HG02981 (cell line): ENCODE measurements at regions not wholly inside any gene's neighbourhood (a gene's known extent, or its start where the extent isn't known, plus 50 kb on each side); places are given as distances from the start of the nearest gene placed in this dataset.

Experiments
- ATAC-seq: cut with Tn5 transposase; IDR thresholded peaks from one replicate; pipeline ENCODE4 v1.9.1; 2021; ENCODE audit warnings: mild to moderate bottlenecking, moderate library complexity; ENCODE audit not compliant: unreplicated experiment

DNA sequence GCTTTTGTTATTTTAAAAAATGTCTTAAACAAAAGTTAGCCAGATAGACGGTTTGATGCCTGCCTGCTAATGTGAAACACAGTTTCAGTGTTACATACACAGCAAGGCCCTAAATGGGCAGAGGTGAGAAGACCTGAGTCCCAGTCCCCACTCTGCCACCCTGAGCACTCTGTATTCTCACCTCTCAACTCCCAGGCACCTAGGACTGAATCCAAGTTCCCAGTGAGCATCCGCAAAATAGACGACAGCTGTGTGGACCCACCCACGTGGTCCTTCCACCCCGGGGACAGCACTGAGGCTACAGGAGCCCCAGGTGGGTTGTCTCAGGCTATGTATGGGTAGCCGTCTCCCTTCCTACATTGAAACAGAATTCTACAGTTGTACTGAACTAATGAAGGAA, 111.5 kb downstream of the RPL27A start:
- no peak for ATAC-seq

DNA sequence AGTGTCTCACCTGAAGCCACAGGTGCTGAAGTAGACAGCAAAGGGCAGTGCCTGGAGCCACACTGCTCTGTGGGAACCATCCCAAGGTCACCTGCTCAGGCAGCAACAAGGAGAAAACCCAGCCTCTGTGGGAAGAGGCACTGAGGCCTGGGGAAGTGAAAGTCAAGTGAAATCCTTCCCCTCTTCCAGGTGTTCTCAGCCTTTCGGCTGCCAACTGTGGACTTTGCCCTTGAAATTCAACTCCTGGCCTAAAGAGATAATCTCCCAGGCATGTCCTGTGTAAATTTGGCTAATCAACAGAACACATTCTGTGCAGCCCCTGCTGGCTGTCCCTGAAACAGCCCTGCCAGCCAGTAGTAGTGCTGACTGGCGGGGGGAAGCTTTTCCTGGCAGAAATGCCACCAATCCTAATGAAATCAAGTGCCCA, 112.1 kb downstream of the RPL27A start:
- ATAC-seq: no peak

GRCh38 chr11:8796941-8797340, 114.0 kb upstream of the AKIP1 start:
- no peak for ATAC-seq

DNA sequence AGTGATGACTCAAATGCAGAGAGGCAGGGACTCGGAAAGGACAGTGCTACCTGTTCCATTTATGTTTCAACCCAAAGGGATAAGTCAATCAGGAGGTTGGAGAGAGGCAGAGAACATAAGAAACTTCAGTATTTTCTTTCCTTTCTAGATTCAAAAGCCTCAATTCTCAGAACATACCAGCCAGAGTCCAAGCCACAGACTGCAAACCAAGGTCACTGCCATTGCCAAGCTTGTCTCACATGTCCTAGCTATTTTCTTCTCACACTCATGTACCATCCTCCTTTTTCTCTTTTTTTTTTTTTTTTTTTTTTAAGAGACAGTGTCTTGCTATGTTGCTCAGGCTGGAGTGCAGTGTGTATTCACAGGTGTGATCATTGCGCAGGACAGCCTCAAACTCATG, 111.7 kb upstream of the AKIP1 start:
- ATAC-seq: no peak

DNA sequence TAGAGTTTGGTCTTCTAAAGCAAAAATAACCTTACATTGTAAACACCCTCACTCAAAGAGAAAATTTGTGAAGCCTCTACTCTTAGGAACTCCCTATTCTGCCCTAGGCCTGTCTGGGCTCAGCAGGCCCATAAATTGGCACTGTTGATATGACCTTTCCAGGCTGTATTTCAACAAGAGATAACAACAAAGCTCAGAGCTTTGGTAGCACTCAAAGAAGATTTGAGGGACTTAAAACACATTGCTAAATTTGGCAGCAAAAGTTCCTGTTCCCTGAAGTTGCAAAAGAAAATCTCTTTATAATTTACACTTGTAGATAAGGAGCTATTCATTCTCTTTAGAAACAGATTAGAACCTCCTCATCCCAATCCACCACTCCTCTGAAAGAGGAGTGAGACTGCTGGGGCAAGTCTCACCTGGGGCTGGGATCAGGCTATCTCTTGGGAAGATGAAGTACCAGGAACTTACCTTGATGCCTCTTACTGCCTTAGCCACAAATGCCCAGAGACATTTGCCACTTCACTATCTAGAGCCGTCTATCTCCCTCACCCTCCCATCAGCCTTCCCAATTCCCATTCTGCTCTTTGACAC, 110.4 kb upstream of the AKIP1 start:
- no peak for ATAC-seq

DNA sequence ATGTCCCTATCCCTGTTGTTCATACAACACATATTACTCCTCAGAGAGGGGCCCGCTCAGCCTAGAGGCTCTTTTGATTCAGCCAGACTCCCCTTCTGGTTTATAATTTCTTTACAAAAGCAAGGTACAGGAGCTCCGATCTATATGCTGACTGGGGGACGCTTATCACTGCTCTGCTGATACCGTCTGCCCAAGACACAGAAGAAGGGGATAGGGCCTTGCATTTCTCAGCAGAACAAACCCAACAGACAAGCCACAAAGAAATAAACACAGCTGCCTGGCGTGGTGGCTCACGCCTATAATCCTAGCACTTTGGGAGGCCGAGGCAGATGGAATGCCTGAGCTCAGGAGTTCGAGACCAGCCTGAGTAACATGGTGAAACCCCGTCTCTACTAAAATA, 109.9 kb upstream of the AKIP1 start:
- no peak for ATAC-seq

DNA sequence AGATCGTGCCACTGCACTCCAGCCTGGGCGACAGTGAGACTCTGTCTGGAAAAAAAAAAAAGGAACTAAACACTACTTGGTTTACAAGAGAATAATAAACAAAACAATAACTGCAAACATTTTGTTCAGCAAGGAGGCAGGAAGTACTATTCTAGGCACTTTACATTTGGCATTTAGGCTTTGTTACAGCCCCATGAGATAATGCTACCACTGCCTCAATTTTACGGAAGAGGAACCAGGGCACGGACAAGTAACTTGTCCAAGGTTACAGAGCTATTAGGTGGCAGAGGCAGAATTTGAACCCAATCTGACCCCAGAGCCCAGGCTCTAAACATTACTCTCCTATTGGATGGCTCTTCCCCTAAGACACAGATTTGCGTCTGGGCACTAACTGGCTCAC, 108.7 kb upstream of the AKIP1 start:
- no peak for ATAC-seq

GRCh38 chr11:8803973-8804372, 107.0 kb upstream of the AKIP1 start:
- no peak for ATAC-seq

DNA sequence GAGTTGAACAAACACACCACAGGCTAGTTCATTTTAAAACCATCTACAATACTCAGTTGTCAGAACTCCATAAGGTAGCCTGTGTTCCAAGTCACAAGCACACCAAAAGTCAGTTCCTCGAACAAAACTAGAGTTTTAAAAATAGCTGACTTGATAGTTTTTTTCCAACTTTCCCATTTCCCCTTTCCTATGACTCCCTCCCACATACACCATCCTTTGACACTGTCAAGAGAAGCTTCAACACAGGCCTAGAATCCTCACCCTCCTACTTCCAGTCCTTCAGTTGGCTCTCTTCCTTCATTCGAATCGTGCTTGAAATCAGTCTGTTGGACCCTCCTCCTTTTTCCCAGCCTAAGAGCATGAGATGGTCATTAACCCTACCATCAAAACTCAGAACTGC, 105.7 kb upstream of the AKIP1 start:
- ATAC-seq: no peak

DNA sequence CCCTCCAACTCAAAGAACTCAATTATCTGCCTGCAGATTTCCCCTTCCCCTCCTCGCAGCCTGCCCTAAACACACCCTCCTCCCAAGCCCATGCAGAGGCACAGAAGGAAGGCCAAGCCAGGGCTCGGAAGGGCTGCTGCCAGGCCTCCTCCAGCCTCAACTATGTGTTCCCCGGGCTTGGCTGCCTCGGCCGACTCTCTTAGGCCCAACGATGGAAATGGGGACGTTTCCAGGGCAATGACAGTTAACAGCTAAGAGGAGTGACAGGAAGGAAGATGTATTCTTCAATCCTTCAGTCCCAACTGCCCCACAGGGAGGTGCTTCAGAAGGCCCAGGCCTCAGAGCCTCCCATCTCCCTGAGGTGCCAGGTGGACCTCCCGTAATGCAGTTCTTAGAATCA, 104.0 kb upstream of the AKIP1 start:
- ATAC-seq: no peak

DNA sequence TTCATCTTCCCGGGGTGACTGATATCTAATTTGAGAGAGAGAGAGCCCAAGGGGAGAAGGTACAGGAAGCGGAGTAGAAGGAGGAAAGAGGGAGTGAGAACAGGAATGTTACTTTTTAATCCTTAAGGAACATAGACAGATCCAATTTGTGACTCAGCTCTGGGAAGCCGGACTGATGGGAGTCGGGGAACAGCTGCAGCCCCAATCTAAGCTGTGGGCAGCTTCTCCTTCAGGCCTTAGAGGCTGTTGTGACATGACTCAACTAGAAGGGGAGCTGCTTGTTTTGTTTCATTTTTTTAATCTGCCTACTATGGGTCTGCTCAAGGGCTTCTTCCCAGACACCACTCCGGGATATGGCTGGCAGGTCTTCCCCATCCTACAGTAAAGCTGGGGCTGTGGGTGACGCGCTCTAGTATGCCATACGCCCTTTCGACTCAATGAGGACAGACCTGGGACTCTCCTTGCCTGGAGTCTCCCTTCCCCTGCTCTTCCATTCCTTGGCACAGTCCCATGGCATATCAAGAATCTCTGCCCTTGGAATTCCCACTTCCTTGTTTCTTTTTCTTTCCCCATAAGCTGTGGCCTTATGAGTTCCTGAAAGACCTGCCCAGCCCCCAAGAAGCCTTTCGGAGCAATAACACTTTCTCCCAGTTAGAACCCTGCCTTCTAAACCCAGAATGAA, 103.3 kb upstream of the AKIP1 start:
- no peak for ATAC-seq

DNA sequence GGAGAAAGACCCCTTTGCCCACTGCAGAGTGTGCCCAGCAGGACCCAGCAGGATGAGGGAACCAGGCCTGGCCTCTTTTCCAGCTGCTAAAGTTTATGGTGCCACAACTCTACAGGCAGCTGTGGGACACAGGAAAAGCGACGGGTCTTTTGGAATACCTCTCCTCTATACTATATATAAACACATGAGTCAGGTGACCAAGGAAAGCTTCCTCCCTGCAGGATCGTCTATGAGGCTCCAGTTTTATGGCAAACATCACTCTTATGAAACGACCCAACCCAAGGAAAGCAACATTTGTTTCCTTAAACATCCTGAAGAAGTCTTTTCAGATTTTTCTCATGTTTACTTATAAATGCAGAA, 102.8 kb upstream of the AKIP1 start:
- no peak for ATAC-seq

- no peak for ATAC-seq
Observed at GRCh38 chr11:8809241-8809938, 101.6 kb upstream of the AKIP1 start.

DNA sequence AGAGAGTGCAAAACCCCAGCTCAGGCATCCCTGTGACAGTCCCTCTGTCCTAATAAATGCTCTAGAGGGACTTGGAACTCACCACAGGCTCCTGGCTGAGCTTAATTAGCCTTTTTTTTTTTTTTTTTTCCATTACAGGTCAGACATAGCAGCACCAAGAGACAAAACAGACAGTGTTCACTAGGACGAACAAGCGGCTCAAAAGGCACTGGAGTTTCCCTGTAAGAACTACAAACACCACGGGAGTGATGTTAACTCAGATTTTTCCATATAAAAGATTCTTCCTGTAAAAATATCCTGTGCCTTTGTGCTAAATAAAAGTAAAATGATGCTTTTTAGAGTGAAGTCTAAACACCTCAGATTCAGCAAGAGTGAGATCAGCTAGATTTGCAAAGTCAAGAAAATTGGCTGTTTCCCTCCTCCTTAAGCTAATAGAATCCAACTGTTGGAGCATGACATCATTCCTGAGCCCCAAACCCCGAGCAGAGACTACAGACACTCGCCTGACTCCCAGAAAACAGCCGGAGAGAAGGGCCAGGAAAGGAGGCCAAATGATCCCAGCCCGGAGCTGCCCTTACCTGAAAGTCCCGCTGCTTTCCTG, 101.0 kb upstream of the AKIP1 start:
- no peak for ATAC-seq

- ATAC-seq: no peak
Observed at GRCh38 chr11:8810540-8811301, 100.3 kb upstream of the AKIP1 start.

GRCh38 chr11:8811571-8811970, 99.4 kb upstream of the AKIP1 start:
- no peak for ATAC-seq

- no peak for ATAC-seq
Observed at GRCh38 chr11:8812438-8812837, 98.6 kb upstream of the AKIP1 start.

DNA sequence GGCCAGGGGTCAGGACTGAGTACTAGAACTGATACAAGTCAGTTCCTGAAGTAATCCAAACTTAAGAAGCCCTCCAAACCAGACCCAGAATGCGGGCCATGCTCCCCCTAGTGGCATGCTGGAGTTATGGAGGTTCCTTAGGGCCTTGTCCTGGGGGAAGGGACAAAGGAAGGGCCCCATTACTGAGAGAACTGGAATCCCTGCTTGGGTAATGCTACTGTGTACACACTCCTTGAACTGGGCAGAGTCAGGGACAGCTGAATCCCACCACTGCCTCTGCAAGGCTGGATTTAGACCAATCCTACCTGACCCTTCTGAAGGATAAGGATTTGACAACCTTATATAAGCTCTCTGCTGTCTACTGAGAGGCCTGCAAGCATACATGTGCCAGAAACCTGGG, 97.3 kb upstream of the AKIP1 start:
- ATAC-seq: peak; percentile 65

DNA sequence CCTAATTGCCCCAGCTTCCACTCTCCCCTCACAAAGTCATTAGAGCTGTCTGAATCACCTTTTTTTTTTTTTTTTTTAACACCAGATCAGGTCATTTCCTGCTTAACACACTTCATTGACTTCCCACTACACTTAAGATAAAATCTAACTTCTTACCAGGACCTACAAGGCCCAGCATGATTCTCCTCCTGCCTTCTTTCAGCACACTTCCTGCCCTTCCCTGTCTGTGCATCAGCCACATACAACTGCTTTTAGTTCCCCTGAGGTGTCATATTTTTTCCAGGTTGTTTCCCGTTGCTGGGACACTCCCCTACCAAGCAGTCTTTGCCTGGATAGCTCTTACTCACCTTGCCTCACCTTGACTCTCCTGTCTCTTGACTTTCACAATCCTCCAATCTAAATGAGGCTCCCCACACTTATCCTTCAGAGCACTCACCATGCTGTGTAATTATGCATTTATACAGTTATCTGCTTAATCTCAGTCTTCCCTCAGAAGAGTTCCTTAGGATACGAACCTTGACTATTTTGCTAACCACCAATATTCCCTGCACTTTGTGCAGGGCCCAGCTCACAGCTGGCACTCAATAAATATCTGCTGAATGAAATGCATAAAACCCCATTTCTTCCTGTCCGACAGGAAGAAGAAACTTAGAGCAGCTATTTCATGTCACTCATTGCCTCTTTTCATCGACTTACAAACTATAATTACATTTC, 96.6 kb upstream of the AKIP1 start:
- ATAC-seq: peak; percentile 10

DNA sequence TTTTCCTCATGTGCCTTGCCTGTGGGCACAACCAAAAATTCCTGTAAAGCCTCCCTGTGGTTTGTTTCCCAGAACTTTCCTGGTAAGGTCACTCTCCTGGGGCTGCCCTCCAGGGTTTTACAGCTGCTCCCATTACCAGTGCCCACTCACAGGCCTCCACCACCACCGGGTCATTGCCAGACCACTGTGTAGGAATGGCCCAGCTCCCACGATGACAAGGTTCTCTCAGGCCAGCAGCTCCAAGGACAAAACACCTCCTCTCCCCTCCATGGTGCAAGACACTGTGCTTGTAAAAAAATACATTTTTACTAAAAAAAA, 96.1 kb upstream of the AKIP1 start:
- ATAC-seq: no peak

DNA sequence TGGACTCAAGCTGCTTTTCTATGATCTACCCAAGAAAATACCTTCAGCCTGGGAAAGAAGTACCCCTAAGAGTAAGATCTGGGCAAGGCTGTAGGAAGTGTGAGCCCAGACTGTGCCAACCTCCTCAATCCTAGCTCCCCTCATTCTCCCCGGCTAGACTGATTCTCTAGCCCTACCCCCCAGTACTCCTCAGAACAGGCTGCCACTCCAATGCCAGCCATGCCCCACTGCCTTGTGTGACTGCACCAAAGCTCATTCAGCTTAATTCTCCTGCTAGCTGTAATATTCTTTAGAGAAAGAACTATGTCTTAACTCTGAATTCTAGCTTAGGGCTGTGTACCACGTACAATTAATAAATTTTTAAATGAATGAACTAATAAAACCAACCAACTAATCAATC, 92.6 kb upstream of the AKIP1 start:
- no peak for ATAC-seq
